AG08395 (cell line): ENCODE measurements at regions not wholly inside any gene's neighbourhood (a gene's known extent, or its start where the extent isn't known, plus 50 kb on each side); places are given as distances from the start of the nearest gene placed in this dataset.
"Not testable (repeated sequence)": the region's sequence is repeated elsewhere in the genome, so short reads cannot be mapped to it uniquely, and the experiment has no call there.

Experiments
- DNase-seq: peaks from one replicate; pipeline ENCODE4 v3.0.0; 2012; ENCODE audit warnings: mixed read lengths, low spot score

- no peak for DNase-seq
These were observed 57.1 kb upstream of the EOMES start for GRCh38 chr3:27779176-27779575.

- DNase-seq, result no peak
These were observed 67.3 kb upstream of the EOMES start for GRCh38 chr3:27789420-27789819.

- DNase-seq, result no peak
These were observed 69.8 kb upstream of the EOMES start for GRCh38 chr3:27791956-27792355.

- no peak for DNase-seq
These were observed 70.7 kb upstream of the EOMES start for GRCh38 chr3:27792869-27793268.

- no peak for DNase-seq
These were observed 72.1 kb upstream of the EOMES start for GRCh38 chr3:27794211-27794610.

- DNase-seq, result no peak
These were observed 74.3 kb upstream of the EOMES start for GRCh38 chr3:27796365-27796875.

GRCh38 chr3:27797773-27798172 lies 75.7 kb upstream of the EOMES start:
- DNase-seq, result no peak

- DNase-seq, result no peak
These were observed 78.1 kb upstream of the EOMES start for GRCh38 chr3:27800261-27800660.

- no peak for DNase-seq
These were observed 80.3 kb upstream of the EOMES start for GRCh38 chr3:27802425-27802824.

- no peak for DNase-seq
These were observed 80.7 kb upstream of the EOMES start for GRCh38 chr3:27802849-27803248.

GRCh38 chr3:27805282-27805681 lies 83.2 kb upstream of the EOMES start:
- DNase-seq, result no peak

- no peak for DNase-seq
These were observed 91.1 kb upstream of the EOMES start for GRCh38 chr3:27813255-27813654.

- DNase-seq, result not testable (repeated sequence)
These were observed 99.5 kb upstream of the EOMES start for GRCh38 chr3:27821609-27822008.

- DNase-seq, result no peak
These were observed 102.4 kb upstream of the EOMES start for GRCh38 chr3:27824312-27825200.

- no peak for DNase-seq
These were observed 104.3 kb upstream of the EOMES start for GRCh38 chr3:27826448-27826847.

- DNase-seq, result no peak
These were observed 104.9 kb upstream of the EOMES start for GRCh38 chr3:27827041-27827440.

- no peak for DNase-seq
These were observed 118.9 kb upstream of the EOMES start for GRCh38 chr3:27840807-27841594.

- no peak for DNase-seq
These were observed 122.0 kb upstream of the EOMES start for GRCh38 chr3:27844052-27844675.

- DNase-seq, result no peak
These were observed 125.6 kb upstream of the EOMES start for GRCh38 chr3:27847697-27848096.

- no peak for DNase-seq
These were observed 126.7 kb upstream of the EOMES start for GRCh38 chr3:27848826-27849225.

GRCh38 chr3:27859821-27860220 lies 137.7 kb upstream of the EOMES start:
- DNase-seq, result no peak
